22Rv1 (cell line): ENCODE measurements at regions not wholly inside any gene's neighbourhood (a gene's known extent, or its start where the extent isn't known, plus 50 kb on each side); places are given as distances from the start of the nearest gene placed in this dataset.

Source experiments
- ZFX ChIP-seq: fragments of 450-650 bp; IDR thresholded peaks from 2 replicates; pipeline ENCODE4 v1.6.1; 2017; ENCODE audit warnings: antibody characterized with exemption, borderline replicate concordance
- TF ChIP-seq, protein P1 (sequence below): fragments of 450-650 bp; IDR thresholded peaks from 2 replicates; pipeline ENCODE4 v1.5.1; 2017; ENCODE audit warnings: mild to moderate bottlenecking

DNA sequence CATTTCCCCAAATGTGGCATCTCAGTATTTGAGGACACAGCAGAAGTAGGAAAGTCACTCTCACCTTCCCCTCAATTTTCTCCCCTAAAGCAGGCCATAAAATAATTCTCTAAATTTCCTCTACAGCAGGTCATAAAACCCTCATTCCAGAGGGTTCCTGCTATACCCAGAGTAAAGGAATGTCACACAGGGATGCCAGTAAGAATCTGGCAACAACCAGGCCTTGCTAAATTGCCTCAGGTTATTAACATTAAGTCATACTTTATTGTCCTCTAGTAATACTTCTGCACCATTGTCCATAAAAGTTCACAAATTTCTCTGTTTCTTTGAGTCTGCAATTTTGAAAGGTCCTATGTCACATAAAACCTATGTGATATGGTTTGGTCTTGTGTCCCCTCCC, 685.7 kb upstream of the SLIT2 start:
- TF ChIP-seq, protein P1, sequence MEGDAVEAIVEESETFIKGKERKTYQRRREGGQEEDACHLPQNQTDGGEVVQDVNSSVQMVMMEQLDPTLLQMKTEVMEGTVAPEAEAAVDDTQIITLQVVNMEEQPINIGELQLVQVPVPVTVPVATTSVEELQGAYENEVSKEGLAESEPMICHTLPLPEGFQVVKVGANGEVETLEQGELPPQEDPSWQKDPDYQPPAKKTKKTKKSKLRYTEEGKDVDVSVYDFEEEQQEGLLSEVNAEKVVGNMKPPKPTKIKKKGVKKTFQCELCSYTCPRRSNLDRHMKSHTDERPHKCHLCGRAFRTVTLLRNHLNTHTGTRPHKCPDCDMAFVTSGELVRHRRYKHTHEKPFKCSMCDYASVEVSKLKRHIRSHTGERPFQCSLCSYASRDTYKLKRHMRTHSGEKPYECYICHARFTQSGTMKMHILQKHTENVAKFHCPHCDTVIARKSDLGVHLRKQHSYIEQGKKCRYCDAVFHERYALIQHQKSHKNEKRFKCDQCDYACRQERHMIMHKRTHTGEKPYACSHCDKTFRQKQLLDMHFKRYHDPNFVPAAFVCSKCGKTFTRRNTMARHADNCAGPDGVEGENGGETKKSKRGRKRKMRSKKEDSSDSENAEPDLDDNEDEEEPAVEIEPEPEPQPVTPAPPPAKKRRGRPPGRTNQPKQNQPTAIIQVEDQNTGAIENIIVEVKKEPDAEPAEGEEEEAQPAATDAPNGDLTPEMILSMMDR, result no peak
- TF ChIP-seq ZFX, result no peak
